MM.1S (cell line): ENCODE measurements at regions not wholly inside any gene's neighbourhood (a gene's known extent, or its start where the extent isn't known, plus 50 kb on each side); places are given as distances from the start of the nearest gene placed in this dataset.

Experiments
- CTCF ChIP-seq: fragments of 300-600 bp; sonication (generic); IDR thresholded peaks from 2 replicates; pipeline ENCODE4 v1.5.1; 2016; ENCODE audit warnings: antibody characterized with exemption, low read length, mixed read lengths
- EZH2 ChIP-seq: fragments of 300-600 bp; sonication (generic); optimal IDR thresholded peaks from 2 replicates; pipeline ENCODE3; 2017; ENCODE audit warnings: low read depth, mild to moderate bottlenecking, antibody characterized with exemption, low read length, mixed read lengths

GRCh38 chr14:38847161-38847560 lies 255.9 kb downstream of the SEC23A start:
- TF ChIP-seq CTCF (no peak), EZH2 (no peak)
